Erythroblast (primary cell): ENCODE measurements at regions not wholly inside any gene's neighbourhood (a gene's known extent, or its start where the extent isn't known, plus 50 kb on each side); places are given as distances from the start of the nearest gene placed in this dataset.
A peak's percentile ranks its signal among the peaks of the same experiment; 100 is the strongest.

ENCODE experiments used
- DNase-seq, 2 experiments: peaks; one replicate each; lab custom pipeline; 2025; lab: John Stamatoyannopoulos, UW
- GATA1 ChIP-seq: IDR thresholded peaks from 2 replicates; pipeline ENCODE4 v1.6.1; 2011; ENCODE audit warnings: low read depth, mild to moderate bottlenecking, control low read depth, low read length, moderate library complexity
- POLR2A ChIP-seq: IDR thresholded peaks from 2 replicates; pipeline ENCODE4 v1.6.1; 2011; ENCODE audit warnings: mild to moderate bottlenecking, low read length

- no peak for DNase-seq
- TF ChIP-seq GATA1 (no peak), POLR2A (no peak)
Observed at GRCh38 chr5:135205632-135206349, 171.8 kb upstream of the PITX1 start.

DNA sequence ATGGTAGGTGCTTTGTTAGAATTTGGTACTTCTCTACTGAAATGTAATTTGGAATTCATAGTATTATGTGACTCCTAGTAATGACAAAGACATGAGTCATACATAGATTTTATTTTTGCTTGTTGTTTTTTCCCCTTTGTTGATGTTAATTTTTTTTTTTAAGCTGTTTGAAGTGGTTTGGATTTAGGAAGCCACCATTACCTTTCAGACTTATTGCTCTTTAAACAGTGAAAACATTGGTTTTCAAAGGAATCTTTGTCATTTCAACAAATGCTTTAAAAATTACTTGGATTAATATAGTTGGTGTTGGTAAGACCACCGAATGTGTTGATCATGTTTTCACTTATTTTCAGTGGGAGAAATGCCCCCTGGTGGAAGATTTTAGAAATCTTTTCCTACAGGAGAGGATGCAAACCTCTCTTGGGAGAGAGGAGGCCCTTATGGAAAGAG lies 170.1 kb upstream of the PITX1 start:
- no peak for TF ChIP-seq POLR2A
- TF ChIP-seq GATA1 = no peak
- peak; percentile 12 to 47 for DNase-seq

DNA sequence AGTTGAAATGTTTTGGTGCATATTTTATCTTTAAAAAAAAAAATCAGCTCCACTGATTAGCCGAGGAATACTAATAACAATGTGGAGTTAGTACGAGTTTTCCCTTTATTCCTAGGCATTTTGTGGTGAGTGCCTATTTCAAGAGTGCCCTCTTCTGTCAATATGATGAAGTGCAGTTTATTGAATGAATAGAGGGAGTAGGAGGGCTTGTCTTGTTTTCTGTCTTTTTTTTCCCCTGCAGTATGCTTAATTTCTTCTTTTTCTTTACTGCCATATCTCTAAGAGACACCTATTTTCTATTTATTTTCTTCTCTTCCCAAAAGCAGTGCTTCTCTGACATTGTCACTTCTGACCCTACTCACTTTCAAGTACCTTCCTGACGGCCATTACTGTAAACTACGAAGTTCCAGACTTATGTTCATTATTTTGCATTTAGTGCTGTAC lies 169.6 kb upstream of the PITX1 start:
- peak; percentile 33 to 60 for DNase-seq
- TF ChIP-seq POLR2A (no peak), GATA1 (no peak)

GRCh38 chr5:135203019-135203418 lies 169.0 kb upstream of the PITX1 start:
- no peak for TF ChIP-seq GATA1
- no peak for TF ChIP-seq POLR2A
- DNase-seq = peak in 1 of 2 experiments; percentile 37

GRCh38 chr5:135199919-135200318 lies 165.9 kb upstream of the PITX1 start:
- TF ChIP-seq GATA1 (no peak), POLR2A (no peak)
- no peak for DNase-seq

DNA sequence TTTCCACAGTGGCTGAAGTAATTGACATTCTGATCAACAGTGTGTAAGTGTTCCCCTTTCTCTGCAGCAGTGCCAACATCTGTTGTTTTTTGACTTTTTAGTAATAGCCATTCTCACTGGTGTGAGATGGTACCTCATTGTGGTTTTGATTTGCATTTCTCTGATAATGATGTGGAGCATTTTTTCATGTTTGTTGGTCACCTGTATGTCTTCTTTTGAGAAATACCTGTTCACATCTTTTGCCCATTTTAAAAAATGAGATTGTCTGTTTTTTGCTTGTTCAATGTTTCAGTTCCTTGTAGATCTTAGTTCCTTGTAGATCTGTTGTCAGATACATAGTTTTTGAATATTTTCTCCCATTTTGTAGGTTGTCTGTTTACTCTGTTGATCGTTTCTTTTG lies 162.5 kb upstream of the PITX1 start:
- no peak for TF ChIP-seq GATA1
- TF ChIP-seq POLR2A = no peak
- no peak for DNase-seq

DNA sequence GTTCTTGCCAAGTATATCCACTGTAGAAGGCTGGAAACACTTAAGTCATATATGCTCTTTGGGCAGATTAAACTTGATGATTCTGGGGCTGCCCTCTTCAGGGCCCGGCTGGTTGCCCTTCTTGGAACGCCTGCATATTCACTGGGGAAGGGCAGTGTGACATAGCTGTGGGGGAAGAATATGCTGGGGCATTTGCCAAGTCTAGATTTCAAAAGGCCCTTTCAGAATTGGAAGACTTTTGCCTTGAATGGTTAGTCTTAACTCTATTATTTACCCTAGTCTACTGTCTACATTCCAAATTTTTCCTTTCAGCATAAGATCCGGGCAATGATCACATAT lies 161.2 kb upstream of the PITX1 start:
- no peak for TF ChIP-seq POLR2A
- no peak for TF ChIP-seq GATA1
- DNase-seq = no peak

DNA sequence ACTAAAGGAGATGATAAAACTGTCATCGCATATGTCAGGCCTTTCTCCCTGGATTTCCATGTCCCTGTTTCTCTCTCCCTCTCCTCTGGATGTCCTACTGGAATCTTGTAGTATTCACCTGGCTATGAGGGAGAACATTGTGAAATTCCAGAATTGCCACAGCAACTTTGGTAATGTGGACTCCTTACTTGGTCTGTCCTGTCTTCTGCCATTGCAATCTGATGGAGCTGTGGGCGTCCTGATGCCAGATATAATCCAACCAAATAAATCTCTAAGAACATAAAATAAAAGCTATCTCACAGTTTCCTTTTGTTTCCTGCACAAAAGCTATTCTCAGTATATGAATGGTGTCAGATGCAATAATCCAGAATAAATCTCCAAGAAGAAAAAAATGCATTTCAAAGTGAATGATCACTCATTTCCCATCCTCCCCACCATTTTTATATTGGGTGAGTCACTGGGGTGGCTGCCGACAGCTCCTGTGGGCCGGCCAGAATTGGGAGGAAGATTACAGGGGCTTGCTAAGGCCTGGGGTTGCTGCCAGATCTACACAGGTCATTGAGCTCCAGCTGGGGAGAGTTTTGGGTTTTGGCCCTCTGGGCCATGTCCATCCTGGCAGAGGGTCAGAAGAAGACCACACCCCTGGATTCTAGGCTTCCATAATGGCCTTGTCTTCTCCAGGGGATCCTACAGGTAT lies 160.7 kb upstream of the PITX1 start:
- DNase-seq = no peak
- no peak for TF ChIP-seq POLR2A
- TF ChIP-seq GATA1 = no peak

GRCh38 chr5:135194126-135194488 lies 160.1 kb upstream of the PITX1 start:
- TF ChIP-seq GATA1 (no peak), POLR2A (no peak)
- no peak for DNase-seq

- TF ChIP-seq POLR2A = no peak
- no peak for TF ChIP-seq GATA1
Observed at GRCh38 chr5:135193213-135194125, 159.4 kb upstream of the PITX1 start.

GRCh38 chr5:135192351-135192750 lies 158.3 kb upstream of the PITX1 start:
- peak; percentile 31 to 77 for DNase-seq

More at GRCh38 chr5:135193213-135194125, 159.4 kb upstream of the PITX1 start:
- no peak for DNase-seq

DNA sequence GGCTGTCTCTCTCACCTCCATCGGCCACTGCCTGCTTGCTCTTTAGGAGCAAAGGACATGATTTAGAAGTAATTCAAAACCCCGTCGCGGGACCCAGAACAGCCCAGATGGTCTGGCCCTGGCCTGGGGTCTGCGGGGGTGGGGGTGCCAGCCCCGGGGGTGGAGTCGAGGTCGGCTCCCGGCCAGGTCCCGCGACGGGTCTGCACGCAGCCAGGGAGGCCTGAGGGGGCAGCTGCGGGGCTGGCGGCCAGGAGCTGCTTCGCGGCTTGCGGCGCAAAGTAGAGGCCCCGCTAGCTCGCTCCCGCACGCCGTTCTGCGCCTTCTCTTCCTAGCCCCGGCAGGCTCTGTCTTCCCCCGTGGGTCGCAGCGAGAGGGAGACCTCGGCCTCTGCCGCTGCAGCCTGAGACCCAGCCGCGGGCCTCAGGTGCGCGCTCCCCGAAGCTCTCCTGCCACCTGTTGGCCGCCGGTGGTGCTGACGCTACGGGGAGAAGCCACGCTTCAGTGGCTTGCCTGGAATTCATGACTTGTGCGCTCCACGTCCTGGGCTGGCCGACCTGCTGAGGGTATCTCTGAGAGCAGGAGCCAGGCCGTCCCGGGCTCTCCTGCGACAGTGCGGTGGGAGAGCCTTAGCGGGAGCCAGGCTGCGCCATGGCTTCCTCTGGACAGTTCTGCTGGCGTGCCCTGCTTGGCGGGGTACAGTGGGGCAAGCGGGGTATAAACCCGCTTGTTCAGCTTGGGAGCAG lies 157.2 kb upstream of the PITX1 start:
- TF ChIP-seq POLR2A (peak; percentile 25), GATA1 (no peak)
- DNase-seq = peak; percentile 78 to 85

More at GRCh38 chr5:135192351-135192750, 158.3 kb upstream of the PITX1 start:
- no peak for TF ChIP-seq POLR2A
- no peak for TF ChIP-seq GATA1
